Muscle layer of colon (tissue), 2 donors: ENCODE measurements at regions not wholly inside any gene's neighbourhood (a gene's known extent, or its start where the extent isn't known, plus 50 kb on each side); places are given as distances from the start of the nearest gene placed in this dataset.

Experiments used
- H3K27ac ChIP-seq: one replicate; pipeline ENCODE4 v1.7.0; 2013; ENCODE audit warnings: low read depth, mild to moderate bottlenecking, low read length, moderate library complexity
- H3K27me3 ChIP-seq, 2 donors: one replicate each; pipeline ENCODE4 v1.7.0; 2013; ENCODE audit warnings: low read length in 2 of 2, mild to moderate bottlenecking in 2 of 2; ENCODE audit not compliant: insufficient read depth in 2 of 2, control insufficient read depth in 1 of 2
- H3K36me3 ChIP-seq: one replicate; pipeline ENCODE4 v1.7.0; 2013; ENCODE audit warnings: mild to moderate bottlenecking, low read length; ENCODE audit not compliant: insufficient read depth
- H3K4me1 ChIP-seq: one replicate; pipeline ENCODE4 v1.7.0; 2013; ENCODE audit warnings: mild to moderate bottlenecking, low read length; ENCODE audit not compliant: insufficient read depth
- H3K4me3 ChIP-seq, 2 donors: one replicate each; pipeline ENCODE4 v1.7.0; 2013; ENCODE audit warnings: low read length in 2 of 2, low read depth in 1 of 2, mild to moderate bottlenecking in 1 of 2, moderate library complexity in 1 of 2
- H3K9ac ChIP-seq: one replicate; pipeline ENCODE4 v1.7.0; 2013; ENCODE audit warnings: low read length
- H3K9me3 ChIP-seq: one replicate; pipeline ENCODE4 v1.7.0; 2013; ENCODE audit warnings: mild to moderate bottlenecking, low read length
- donor health status: abdominal sarcoma.
- donor health status: Adenocarcinoma of cecum.

- Histone ChIP-seq H3K36me3 (no peaks in the 10 kb centered on the region), H3K9me3 (no peaks in the 10 kb centered on the region), H3K4me1 (peaks cover 21% of the 10 kb centered on the region), H3K27ac (no peak overlapping the region), H3K27me3 (no peaks in the 10 kb centered on the region), H3K4me3 (no peak overlapping the region), H3K9ac (no peak overlapping the region)
These were observed 136.4 kb upstream of the SLC1A4 start for GRCh38 chr2:64852771-64853241.

- no peak overlapping the region for H3K9ac ChIP-seq
- peaks cover 26% of the 10 kb centered on the region for H3K4me1 ChIP-seq
- no peak overlapping the region for H3K27ac ChIP-seq
- no peaks in the 10 kb centered on the region for H3K27me3 ChIP-seq
- no peak overlapping the region for H3K4me3 ChIP-seq
- no peaks in the 10 kb centered on the region for H3K9me3 ChIP-seq
- no peaks in the 10 kb centered on the region for H3K36me3 ChIP-seq
These were observed 135.9 kb upstream of the SLC1A4 start for GRCh38 chr2:64853306-64853705.

- Histone ChIP-seq H3K9me3 (no peaks in the 10 kb centered on the region), H3K9ac (no peak overlapping the region), H3K4me3 (no peak overlapping the region), H3K27me3 (no peaks in the 10 kb centered on the region), H3K36me3 (no peaks in the 10 kb centered on the region), H3K27ac (no peak overlapping the region), H3K4me1 (peaks cover 32% of the 10 kb centered on the region)
These were observed 135.3 kb upstream of the SLC1A4 start for GRCh38 chr2:64853894-64854293.

GRCh38 chr2:64854773-64855237, 134.4 kb upstream of the SLC1A4 start:
- peaks cover 37% of the 10 kb centered on the region for H3K4me1 ChIP-seq
- H3K27ac ChIP-seq: no peak overlapping the region

GRCh38 chr2:64857581-64858471, 131.4 kb upstream of the SLC1A4 start:
- Histone ChIP-seq H3K9ac (peak overlapping the region; percentile 13), H3K27ac (peak overlapping the region; percentile 93), H3K9me3 (no peaks in the 10 kb centered on the region), H3K27me3 (no peaks in the 10 kb centered on the region), H3K4me1 (peaks cover 49% of the 10 kb centered on the region), H3K36me3 (no peaks in the 10 kb centered on the region), H3K4me3 (no peak overlapping the region)

More at GRCh38 chr2:64854773-64855237, 134.4 kb upstream of the SLC1A4 start:
- H3K27me3 ChIP-seq: no peaks in the 10 kb centered on the region
- H3K36me3 ChIP-seq: no peaks in the 10 kb centered on the region
- no peaks in the 10 kb centered on the region for H3K9me3 ChIP-seq
- no peak overlapping the region for H3K4me3 ChIP-seq
- no peak overlapping the region for H3K9ac ChIP-seq

GRCh38 chr2:64858541-64859311, 130.5 kb upstream of the SLC1A4 start:
- H3K4me3 ChIP-seq: peak overlapping the region; percentile 53 to 59

GRCh38 chr2:64859312-64860212, 129.6 kb upstream of the SLC1A4 start:
- no peaks in the 10 kb centered on the region for H3K9me3 ChIP-seq
- H3K4me3 ChIP-seq: peak overlapping the region; percentile 53 to 59
- no peaks in the 10 kb centered on the region for H3K36me3 ChIP-seq
- peak overlapping the region; percentile 6 for H3K9ac ChIP-seq
- H3K27me3 ChIP-seq: no peaks in the 10 kb centered on the region
- peaks cover 54% of the 10 kb centered on the region for H3K4me1 ChIP-seq
- peak overlapping the region; percentile 93 for H3K27ac ChIP-seq

More at GRCh38 chr2:64858541-64859311, 130.5 kb upstream of the SLC1A4 start:
- H3K9ac ChIP-seq: peak overlapping the region; percentile 13
- H3K9me3 ChIP-seq: no peaks in the 10 kb centered on the region
- H3K27ac ChIP-seq: peak overlapping the region; percentile 93
- H3K36me3 ChIP-seq: no peaks in the 10 kb centered on the region
- no peaks in the 10 kb centered on the region for H3K27me3 ChIP-seq
- H3K4me1 ChIP-seq: peaks cover 49% of the 10 kb centered on the region

- Histone ChIP-seq H3K9ac (no peak overlapping the region), H3K4me1 (peaks cover 49% of the 10 kb centered on the region), H3K4me3 (peak overlapping the region in 1 of 2 donors; percentile 53), H3K36me3 (no peaks in the 10 kb centered on the region), H3K27me3 (no peaks in the 10 kb centered on the region), H3K9me3 (no peaks in the 10 kb centered on the region), H3K27ac (peak overlapping the region; percentile 93)
These were observed 128.8 kb upstream of the SLC1A4 start for GRCh38 chr2:64860276-64860885.

- H3K36me3 ChIP-seq: no peaks in the 10 kb centered on the region
- no peaks in the 10 kb centered on the region for H3K27me3 ChIP-seq
- no peaks in the 10 kb centered on the region for H3K9me3 ChIP-seq
- no peak overlapping the region for H3K9ac ChIP-seq
- H3K27ac ChIP-seq: peak overlapping the region; percentile 93
- peaks cover 49% of the 10 kb centered on the region for H3K4me1 ChIP-seq
- H3K4me3 ChIP-seq: no peak overlapping the region
These were observed 128.3 kb upstream of the SLC1A4 start for GRCh38 chr2:64860936-64861335.

GRCh38 chr2:64861452-64862397, 127.5 kb upstream of the SLC1A4 start:
- Histone ChIP-seq H3K36me3 (no peaks in the 10 kb centered on the region), H3K4me3 (no peak overlapping the region), H3K27me3 (no peaks in the 10 kb centered on the region), H3K4me1 (peaks cover 48% of the 10 kb centered on the region), H3K9me3 (no peaks in the 10 kb centered on the region), H3K9ac (no peak overlapping the region), H3K27ac (peak overlapping the region; percentile 57)
